Mucosa of stomach (tissue), 1 donor: ENCODE measurements at regions not wholly inside any gene's neighbourhood (a gene's known extent, or its start where the extent isn't known, plus 50 kb on each side); places are given as distances from the start of the nearest gene placed in this dataset.
"Not testable (repeated sequence)": the region's sequence is repeated elsewhere in the genome, so short reads cannot be mapped to it uniquely, and the experiment has no call there.

ENCODE experiments used
- H3K27me3 ChIP-seq: one replicate; pipeline ENCODE4 v1.7.0; 2013; ENCODE audit warnings: mild to moderate bottlenecking, low read length; ENCODE audit not compliant: control insufficient read depth, insufficient read depth
- H3K36me3 ChIP-seq: one replicate; pipeline ENCODE4 v1.7.0; 2013; ENCODE audit warnings: low read length; ENCODE audit not compliant: control insufficient read depth, insufficient read depth
- H3K4me1 ChIP-seq: one replicate; pipeline ENCODE4 v1.7.0; 2013; ENCODE audit warnings: mild to moderate bottlenecking, low read length; ENCODE audit not compliant: control insufficient read depth, insufficient read depth
- H3K4me3 ChIP-seq: one replicate; pipeline ENCODE4 v1.7.0; 2013; ENCODE audit warnings: low read length
- H3K9ac ChIP-seq: one replicate; pipeline ENCODE4 v1.7.0; 2013; ENCODE audit warnings: mild to moderate bottlenecking, low read length, moderate library complexity
- H3K9me3 ChIP-seq: one replicate; pipeline ENCODE4 v1.7.0; 2013; ENCODE audit warnings: mild to moderate bottlenecking, low read length, moderate library complexity; ENCODE audit not compliant: control insufficient read depth
- donor health status: Pancreatic carcinoma.

GRCh38 chr5:116772152-116772501 lies 197.5 kb upstream of the SEMA6A start:
- Histone ChIP-seq H3K9ac (no peak overlapping the region), H3K9me3 (no peaks in the 10 kb centered on the region), H3K4me3 (no peak overlapping the region)

GRCh38 chr5:116771466-116772151 lies 197.0 kb upstream of the SEMA6A start:
- no peaks in the 10 kb centered on the region for H3K36me3 ChIP-seq
- H3K4me3 ChIP-seq = no peak overlapping the region
- H3K9ac ChIP-seq = no peak overlapping the region
- H3K4me1 ChIP-seq = no peaks in the 10 kb centered on the region
- no peaks in the 10 kb centered on the region for H3K9me3 ChIP-seq
- no peaks in the 10 kb centered on the region for H3K27me3 ChIP-seq

More at GRCh38 chr5:116772152-116772501, 197.5 kb upstream of the SEMA6A start:
- no peaks in the 10 kb centered on the region for H3K27me3 ChIP-seq
- no peaks in the 10 kb centered on the region for H3K36me3 ChIP-seq
- no peaks in the 10 kb centered on the region for H3K4me1 ChIP-seq

- not testable (repeated sequence) for H3K4me3 ChIP-seq, H3K4me1 ChIP-seq, H3K9ac ChIP-seq, H3K9me3 ChIP-seq, H3K36me3 ChIP-seq, H3K27me3 ChIP-seq
These were observed 195.3 kb upstream of the SEMA6A start for GRCh38 chr5:116769953-116770352.

- Histone ChIP-seq H3K9ac (no peak overlapping the region), H3K4me1 (no peaks in the 10 kb centered on the region), H3K27me3 (no peaks in the 10 kb centered on the region), H3K4me3 (no peak overlapping the region), H3K9me3 (no peaks in the 10 kb centered on the region), H3K36me3 (no peaks in the 10 kb centered on the region)
These were observed 194.8 kb upstream of the SEMA6A start for GRCh38 chr5:116769470-116769869.

- no peak overlapping the region for H3K9ac ChIP-seq
- H3K36me3 ChIP-seq = no peaks in the 10 kb centered on the region
- H3K4me1 ChIP-seq = no peaks in the 10 kb centered on the region
- no peak overlapping the region for H3K4me3 ChIP-seq
- no peaks in the 10 kb centered on the region for H3K27me3 ChIP-seq
- no peaks in the 10 kb centered on the region for H3K9me3 ChIP-seq
These were observed 191.9 kb upstream of the SEMA6A start for GRCh38 chr5:116766470-116766947.

- no peaks in the 10 kb centered on the region for H3K9me3 ChIP-seq
- H3K36me3 ChIP-seq = no peaks in the 10 kb centered on the region
- no peaks in the 10 kb centered on the region for H3K27me3 ChIP-seq
- no peaks in the 10 kb centered on the region for H3K4me1 ChIP-seq
- no peak overlapping the region for H3K4me3 ChIP-seq
- H3K9ac ChIP-seq = no peak overlapping the region
These were observed 190.8 kb upstream of the SEMA6A start for GRCh38 chr5:116765441-116765840.

GRCh38 chr5:116764941-116765340 lies 190.3 kb upstream of the SEMA6A start:
- no peaks in the 10 kb centered on the region for H3K36me3 ChIP-seq
- no peak overlapping the region for H3K9ac ChIP-seq
- no peak overlapping the region for H3K4me3 ChIP-seq
- H3K27me3 ChIP-seq = no peaks in the 10 kb centered on the region
- H3K9me3 ChIP-seq = no peaks in the 10 kb centered on the region
- no peaks in the 10 kb centered on the region for H3K4me1 ChIP-seq

GRCh38 chr5:116763987-116764866 lies 189.6 kb upstream of the SEMA6A start:
- Histone ChIP-seq H3K27me3 (no peaks in the 10 kb centered on the region), H3K9me3 (no peaks in the 10 kb centered on the region)

GRCh38 chr5:116759860-116760640 lies 185.4 kb upstream of the SEMA6A start:
- Histone ChIP-seq H3K4me1 (no peaks in the 10 kb centered on the region), H3K4me3 (no peak overlapping the region), H3K9me3 (no peaks in the 10 kb centered on the region)

More at GRCh38 chr5:116763987-116764866, 189.6 kb upstream of the SEMA6A start:
- no peak overlapping the region for H3K9ac ChIP-seq
- no peaks in the 10 kb centered on the region for H3K36me3 ChIP-seq
- H3K4me3 ChIP-seq = no peak overlapping the region
- H3K4me1 ChIP-seq = no peaks in the 10 kb centered on the region

GRCh38 chr5:116757326-116757725 lies 182.7 kb upstream of the SEMA6A start:
- Histone ChIP-seq H3K9ac (no peak overlapping the region), H3K4me3 (no peak overlapping the region), H3K36me3 (no peaks in the 10 kb centered on the region), H3K27me3 (no peaks in the 10 kb centered on the region), H3K9me3 (no peaks in the 10 kb centered on the region), H3K4me1 (no peaks in the 10 kb centered on the region)

More at GRCh38 chr5:116759860-116760640, 185.4 kb upstream of the SEMA6A start:
- H3K36me3 ChIP-seq = no peaks in the 10 kb centered on the region
- H3K27me3 ChIP-seq = no peaks in the 10 kb centered on the region
- no peak overlapping the region for H3K9ac ChIP-seq

GRCh38 chr5:116756531-116756930 lies 181.9 kb upstream of the SEMA6A start:
- Histone ChIP-seq H3K36me3 (no peaks in the 10 kb centered on the region), H3K27me3 (no peaks in the 10 kb centered on the region), H3K9me3 (no peaks in the 10 kb centered on the region)

GRCh38 chr5:116754556-116754955 lies 179.9 kb upstream of the SEMA6A start:
- Histone ChIP-seq H3K9ac (no peak overlapping the region), H3K4me3 (no peak overlapping the region), H3K9me3 (no peaks in the 10 kb centered on the region), H3K36me3 (no peaks in the 10 kb centered on the region), H3K27me3 (no peaks in the 10 kb centered on the region), H3K4me1 (no peaks in the 10 kb centered on the region)

More at GRCh38 chr5:116756531-116756930, 181.9 kb upstream of the SEMA6A start:
- H3K4me3 ChIP-seq = no peak overlapping the region
- no peak overlapping the region for H3K9ac ChIP-seq
- no peaks in the 10 kb centered on the region for H3K4me1 ChIP-seq
